ENCODE measurements at regions not wholly inside any gene's neighbourhood (a gene's known extent, or its start where the extent isn't known, plus 50 kb on each side); places are given as distances from the start of the nearest gene placed in this dataset.
"Not testable (repeated sequence)": the region's sequence is repeated elsewhere in the genome, so short reads cannot be mapped to it uniquely, and the experiment has no call there.

DNA sequence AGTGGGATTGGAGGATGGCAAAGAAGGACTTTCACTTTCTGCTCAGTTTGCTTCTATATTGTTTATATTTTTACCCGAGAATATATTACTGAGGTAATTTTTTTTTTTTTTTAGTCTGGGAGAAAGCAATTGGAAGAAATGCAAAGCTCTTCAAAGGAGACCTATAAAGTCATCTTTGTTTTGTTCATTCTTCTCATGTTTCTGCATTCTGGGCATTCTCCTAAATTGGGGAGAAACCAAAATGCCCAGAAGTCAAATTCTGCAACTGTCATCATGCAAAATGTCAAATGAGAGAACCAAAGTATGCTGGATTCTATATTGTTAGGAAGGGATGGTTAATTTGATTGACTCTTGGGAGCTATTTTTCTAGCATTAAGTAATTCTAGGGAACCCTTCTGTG, 168.3 kb upstream of the TSC22D2 start:
- no peak for DNase-seq

- DNase-seq = no peak
Measured at GRCh38 chr3:150238995-150239619, 169.0 kb upstream of the TSC22D2 start.

DNA sequence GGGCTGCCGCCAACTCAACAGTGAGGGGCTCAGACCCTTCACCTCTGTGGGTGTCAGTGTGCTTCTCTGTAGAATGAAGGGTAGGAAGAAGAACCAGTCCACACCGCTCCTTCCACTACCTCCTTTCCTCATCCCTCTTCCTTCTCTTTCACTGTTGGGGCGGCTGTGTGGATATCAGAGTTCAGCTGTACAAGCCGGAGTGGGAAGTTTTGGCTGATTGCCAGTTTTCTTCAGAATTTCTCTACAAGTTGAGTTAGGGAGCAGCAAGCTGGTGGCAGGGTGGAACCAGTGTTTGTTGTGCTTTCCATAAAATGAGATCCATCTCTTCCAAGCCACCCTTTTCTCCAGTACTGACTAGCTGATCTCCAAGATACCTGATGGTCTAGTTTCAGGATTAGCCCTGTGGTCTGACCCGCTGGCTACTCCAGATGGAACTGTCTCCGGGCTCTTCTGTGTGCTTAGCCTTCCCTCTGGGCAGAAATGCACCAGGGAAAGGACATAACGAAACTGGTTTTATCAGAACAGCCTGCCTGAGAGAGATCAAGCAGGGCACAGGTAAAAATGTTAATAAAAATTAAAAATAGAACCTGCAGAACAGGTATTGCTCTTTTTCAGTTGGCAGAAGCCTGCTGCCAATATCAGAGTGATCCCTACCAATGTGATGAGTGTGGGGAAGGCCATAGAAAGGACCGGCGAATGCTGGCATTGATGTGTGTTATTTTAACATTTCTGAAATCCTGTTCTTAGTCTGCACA, 169.9 kb upstream of the TSC22D2 start:
- DNase-seq = no peak

DNA sequence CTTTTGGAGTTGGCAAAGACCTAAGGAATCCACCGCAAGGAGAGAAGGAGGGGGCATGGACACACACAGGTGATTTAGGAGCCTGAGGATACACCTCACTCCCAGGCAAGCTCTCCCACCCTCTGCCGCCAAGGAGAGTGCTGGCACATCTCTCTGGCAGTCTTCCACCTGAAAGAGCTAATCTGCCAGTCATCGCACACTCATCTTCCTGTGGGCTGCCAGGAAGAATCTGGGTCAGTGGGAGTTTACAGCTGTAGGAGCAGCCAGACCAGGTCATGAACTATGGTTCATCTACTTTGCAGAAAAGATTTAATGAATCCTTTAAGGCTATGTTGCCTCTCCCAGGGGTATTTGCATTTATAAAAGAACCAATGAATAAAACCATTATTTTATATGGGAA, 170.6 kb upstream of the TSC22D2 start:
- DNase-seq = no peak

DNA sequence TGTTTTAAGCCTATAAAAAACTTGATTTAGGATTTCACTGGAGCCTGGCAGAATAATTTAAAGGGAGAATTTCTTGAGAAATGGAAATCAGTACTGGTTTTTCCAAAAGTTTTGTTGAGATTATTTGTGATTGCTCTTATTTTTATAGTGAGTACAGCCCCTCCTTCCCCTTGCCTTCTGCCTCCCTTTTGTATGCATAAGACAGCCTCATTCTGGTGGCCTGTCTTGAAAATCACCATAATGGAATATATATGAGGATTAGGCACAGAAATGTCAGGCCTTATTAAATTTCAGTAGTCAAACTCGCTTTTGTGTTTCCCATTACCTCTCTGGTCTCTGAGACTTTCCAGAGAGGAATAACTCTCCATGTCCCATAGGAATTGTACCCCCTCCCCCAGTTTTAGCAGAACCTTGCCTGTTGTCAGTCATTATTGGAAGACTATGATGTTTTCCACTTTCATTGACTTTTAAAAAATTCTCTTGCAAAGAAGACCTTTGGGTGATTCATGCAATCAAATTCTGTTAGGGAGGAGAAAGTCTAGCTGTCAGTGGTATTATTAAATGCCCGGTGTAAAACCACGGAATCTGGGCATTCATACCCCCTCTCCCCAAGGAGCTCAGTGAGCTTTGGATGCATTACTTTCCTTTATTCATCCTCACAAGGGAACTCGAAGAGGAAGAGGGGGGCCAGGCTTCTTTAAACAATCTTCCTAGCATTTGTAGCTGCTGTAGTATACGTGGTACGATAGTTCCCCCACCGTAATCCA, 171.6 kb upstream of the TSC22D2 start:
- no peak for DNase-seq

DNA sequence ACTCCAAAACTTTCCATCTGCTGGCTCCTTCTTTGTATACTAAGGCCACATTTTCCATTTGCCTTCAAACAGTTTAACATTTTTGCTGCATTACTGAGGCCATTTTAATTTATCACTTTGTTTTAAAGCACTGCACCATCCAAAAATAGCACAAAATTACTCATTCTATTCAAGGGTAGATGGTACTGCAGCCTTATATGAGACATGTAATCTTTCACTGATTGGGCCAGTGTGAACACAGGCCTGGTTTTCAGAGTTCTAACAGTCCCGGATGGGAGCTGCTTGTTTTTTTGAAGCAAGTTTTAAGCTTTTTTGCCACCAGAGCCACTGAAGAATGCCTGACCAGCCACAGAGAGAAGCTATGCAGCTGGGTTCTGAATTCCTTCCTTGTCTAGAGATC, 172.3 kb upstream of the TSC22D2 start:
- DNase-seq = no peak

- DNase-seq = no peak
Measured at GRCh38 chr3:150232992-150233451, 175.1 kb upstream of the TSC22D2 start.

DNA sequence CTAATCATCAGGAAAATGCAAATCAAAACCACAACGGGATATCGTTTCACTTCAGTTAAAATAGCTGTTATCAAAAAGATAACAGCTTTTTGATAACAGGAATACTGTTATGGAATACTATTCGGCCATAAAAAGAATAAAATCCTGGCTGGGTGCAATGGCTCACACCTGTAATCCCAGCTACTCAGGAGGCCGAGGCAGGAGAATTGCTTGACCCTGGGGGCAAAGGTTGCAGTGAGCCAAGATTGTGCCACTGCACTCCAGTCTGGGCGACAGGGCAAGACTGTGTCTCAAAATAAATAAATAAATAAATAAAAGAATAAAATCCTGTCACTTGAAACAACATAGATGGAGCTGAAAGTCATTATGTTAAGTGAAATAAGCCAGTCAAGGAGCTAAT, 178.1 kb upstream of the TSC22D2 start:
- no peak for DNase-seq

DNA sequence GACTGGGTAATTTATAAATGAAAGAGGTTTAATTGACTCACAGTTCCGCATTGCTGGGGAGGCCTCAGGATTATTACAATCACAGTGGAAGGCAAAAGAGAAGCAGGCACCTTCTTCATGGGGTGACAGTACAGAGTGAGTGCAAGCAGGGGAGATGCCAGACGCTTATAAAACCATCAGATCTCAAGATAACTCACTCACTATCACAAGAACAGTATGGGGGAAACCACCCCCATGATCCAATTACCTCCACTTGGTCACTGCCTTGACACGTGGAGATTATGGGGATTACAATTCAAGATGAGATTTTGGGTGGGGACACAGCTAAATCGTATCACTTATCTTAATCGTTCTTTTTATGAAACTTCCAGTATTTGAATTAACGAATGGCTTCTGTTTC, 179.5 kb upstream of the TSC22D2 start:
- DNase-seq = not testable (repeated sequence)

DNA sequence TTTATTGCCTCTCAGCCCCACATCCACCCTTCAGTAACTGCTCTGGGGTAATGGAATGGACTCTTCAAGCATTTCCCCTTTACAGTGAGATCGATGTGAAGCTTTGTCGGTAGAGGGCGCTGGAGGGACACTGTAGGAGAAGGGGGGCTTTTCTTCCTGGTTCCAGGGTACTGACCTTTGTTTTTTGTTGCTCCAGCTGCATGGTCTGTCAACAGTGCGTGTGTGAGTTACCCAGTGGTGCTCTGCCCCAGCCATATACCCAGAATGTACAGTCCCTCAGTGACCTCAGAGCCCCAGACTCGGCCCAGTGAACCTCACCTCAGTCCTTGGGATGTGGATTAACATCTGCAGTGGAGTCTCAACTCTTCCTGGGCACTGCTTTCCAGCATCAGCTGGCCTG, 180.3 kb upstream of the TSC22D2 start:
- DNase-seq = peak; percentile 8

DNA sequence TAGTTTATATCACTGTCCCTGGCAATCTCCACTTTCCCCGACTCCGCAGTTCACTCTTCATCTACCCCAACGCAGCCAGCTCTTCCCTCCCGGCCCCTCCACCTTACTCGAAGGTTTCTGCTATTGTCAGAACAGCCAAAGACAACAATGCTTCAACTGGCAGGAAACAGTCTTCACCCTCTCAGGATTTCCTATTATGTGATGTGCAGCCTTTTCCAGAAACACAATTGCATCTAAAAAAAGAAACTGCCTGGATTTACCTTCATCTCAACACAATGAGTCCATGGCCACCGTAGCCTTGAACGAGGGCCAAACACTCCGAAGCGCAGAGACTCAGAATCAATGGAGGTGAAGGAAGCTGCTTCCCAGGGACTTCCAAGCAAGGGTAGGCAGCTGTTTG, 182.1 kb upstream of the TSC22D2 start:
- no peak for DNase-seq

DNA sequence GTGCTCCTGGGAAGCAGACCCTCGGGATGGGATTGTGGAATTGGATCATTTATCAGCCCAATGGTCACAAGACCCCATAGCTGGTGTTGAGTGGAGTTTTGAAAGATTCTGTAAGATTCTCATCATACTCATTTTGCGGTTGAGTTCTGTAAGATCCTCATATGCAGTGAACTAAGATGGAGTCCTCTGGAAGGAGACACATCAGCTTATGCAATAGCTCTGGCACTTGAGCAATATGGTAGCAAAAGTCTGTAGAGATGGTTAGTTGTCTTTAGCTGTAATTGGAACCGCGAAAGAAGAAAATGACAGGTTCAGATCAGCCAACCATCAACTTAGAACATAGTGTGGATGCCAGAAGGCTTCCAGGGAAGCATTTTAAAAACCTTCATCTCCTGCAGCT, 184.5 kb upstream of the TSC22D2 start:
- DNase-seq = no peak

- no peak for DNase-seq
Measured at GRCh38 chr3:150222691-150223489, 185.2 kb upstream of the TSC22D2 start.

DNA sequence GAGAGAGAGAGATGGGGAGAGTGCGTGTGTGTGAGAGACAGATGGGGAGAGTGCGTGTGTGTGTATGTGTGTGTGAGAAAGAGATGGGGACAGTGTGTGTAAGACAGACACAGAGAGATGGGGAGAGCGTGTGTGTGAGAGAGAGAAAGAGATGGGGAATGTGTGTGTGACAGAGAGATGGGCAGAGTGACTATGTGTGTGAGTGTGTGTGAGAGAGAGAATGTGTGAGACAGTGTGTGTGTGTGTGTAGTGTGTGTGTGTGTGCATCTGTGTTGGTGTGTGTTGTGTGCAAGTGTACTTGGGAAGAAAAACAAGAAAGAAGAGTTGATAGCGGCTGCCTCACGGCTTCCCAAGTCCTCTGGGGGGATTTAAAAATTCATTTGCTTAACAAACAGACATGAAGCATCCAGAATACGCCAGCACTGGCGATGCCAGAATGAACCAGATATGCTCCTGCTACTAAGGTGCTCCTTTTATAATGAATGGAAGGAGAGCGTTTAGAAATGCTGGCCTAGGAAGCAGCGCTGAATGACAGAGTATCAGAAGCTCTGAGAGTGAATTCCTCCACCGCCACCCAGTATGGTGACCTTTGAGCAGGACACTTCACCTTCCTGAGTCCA, 186.1 kb upstream of the TSC22D2 start:
- DNase-seq = no peak

DNA sequence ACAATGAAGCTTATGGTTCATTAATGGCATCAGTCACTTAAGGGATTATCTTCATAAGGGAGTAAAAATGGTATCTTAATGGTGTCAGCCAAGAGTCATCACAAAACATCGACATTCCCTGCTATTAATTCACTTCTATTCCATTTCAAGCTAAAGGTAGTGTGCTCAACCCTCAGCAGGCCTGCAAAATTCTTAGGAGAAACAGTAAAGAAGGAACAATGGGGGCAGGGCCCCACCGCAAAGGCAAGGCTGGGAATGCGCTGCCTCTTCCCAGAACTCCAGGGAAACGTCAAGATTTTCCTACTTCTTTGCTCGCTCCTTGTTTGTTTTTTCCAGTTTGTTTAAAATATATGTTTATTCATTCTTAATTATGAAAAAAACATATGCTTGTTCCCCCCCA, 187.3 kb upstream of the TSC22D2 start:
- DNase-seq = no peak

- no peak for DNase-seq
Measured at GRCh38 chr3:150220041-150220440, 188.1 kb upstream of the TSC22D2 start.

GRCh38 chr3:150218841-150219240, 189.3 kb upstream of the TSC22D2 start:
- DNase-seq = no peak

DNA sequence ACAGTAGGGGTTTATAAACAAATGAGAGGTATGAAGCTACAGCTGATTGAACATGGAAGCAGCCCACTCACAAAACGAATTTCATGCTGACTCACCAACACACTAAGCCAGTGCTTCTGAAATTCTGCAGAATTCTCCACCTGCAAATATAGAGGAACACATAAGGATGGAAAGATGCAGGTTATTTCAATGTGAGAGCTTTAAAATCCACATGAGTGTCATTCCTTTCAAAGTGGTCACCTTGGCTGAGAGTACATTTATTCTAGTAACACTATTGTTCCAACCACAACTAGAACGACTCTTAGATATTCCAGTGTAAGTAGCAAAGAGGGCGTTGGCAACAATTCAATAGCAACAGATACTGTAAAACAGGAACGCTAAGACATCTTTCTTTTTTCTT, 189.9 kb upstream of the TSC22D2 start:
- no peak for DNase-seq

DNA sequence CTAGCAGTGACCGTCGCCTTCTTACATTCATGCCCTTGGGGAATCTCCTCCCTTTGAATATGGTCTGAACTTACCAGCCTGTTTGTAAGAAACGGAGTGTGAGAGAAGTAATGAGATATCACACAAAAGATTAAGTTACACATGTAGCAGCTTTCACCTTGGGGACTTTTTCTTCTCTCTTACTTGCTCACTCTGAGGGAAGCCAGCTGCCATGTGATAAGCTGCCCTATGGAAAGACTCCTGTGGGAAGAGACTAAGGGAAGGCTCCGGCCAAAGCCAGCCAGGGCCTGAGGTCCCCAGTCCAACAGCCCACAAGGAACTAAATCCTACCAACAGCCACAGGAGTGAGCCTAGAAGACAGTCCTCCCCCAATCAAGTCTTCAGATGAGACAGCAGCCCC, 190.4 kb upstream of the TSC22D2 start:
- DNase-seq = no peak

DNA sequence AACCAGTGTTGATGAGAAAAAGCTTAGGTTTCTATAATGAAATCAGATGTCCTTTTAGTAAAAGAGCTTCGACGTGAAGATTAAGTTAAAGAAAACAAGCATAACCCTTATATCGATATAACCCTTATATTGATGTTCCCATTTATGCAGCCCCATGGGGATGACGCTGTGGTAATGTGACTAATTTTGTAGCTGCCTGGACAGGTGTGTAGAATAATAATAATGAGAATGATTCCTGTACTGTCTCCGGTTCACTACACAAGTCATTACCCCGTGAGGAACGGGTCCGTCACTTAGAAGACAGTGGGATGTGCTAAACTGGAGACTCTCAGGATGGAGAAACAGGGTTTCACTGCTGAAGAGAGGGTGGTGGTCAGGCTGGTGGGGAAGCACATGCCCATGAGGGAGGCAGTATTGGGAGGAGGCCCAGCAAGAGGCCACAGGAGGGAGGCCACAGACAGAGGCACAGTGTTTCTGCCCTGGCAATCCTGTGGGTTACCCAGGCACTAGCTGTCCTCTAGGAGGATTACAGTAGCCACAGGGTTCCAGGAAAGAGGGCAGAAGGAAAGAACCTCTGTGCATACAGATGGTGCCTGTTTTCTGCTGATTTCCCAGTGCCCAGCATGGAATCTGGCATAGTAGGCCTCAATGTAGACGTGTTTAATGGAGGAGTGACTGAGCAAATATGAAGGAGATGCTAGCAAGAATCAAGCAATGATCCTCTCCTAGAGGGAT, 191.1 kb upstream of the TSC22D2 start:
- DNase-seq = no peak

- DNase-seq = no peak
Measured at GRCh38 chr3:150216041-150216811, 191.9 kb upstream of the TSC22D2 start.
